ENCODE measurements at regions not wholly inside any gene's neighbourhood (a gene's known extent, or its start where the extent isn't known, plus 50 kb on each side); places are given as distances from the start of the nearest gene placed in this dataset. TPM values are rescaled to one million over a fixed set of nuclear protein-coding genes. Genes with fewer than 3 reads are reported as not detected.

Small RNA genes lying in the stretch of these regions (small RNA-seq; reads per million reads assigned to genes)
- gene AC127391.1 = not detected

All from omental fat pad (tissue), 1 donor.